AG09319 (cell line): ENCODE measurements at regions not wholly inside any gene's neighbourhood (a gene's known extent, or its start where the extent isn't known, plus 50 kb on each side); places are given as distances from the start of the nearest gene placed in this dataset.

Experiments
- DNase-seq: peaks from one replicate; pipeline ENCODE4 v3.0.0-alpha.2; 2010; ENCODE audit warnings: low read depth; ENCODE audit errors: extremely low read depth
- CTCF ChIP-seq: IDR thresholded peaks from 2 replicates; pipeline ENCODE4 v1.5.1; 2011; ENCODE audit warnings: low read depth, mild to moderate bottlenecking, inconsistent platforms, low read length, moderate library complexity

GRCh38 chr10:64846700-64847099 is 1325.5 kb downstream of the REEP3 start:
- no peak for TF ChIP-seq CTCF
- no peak for DNase-seq

- no peak for DNase-seq
- TF ChIP-seq CTCF: no peak
These were observed 1334.7 kb downstream of the REEP3 start for GRCh38 chr10:64855941-64856340.

- TF ChIP-seq CTCF: no peak
- DNase-seq: no peak
These were observed 1338.7 kb downstream of the REEP3 start for GRCh38 chr10:64859911-64860310.

GRCh38 chr10:64863836-64864235 is 1342.6 kb downstream of the REEP3 start:
- TF ChIP-seq CTCF: no peak
- no peak for DNase-seq

GRCh38 chr10:64867501-64867962 is 1346.3 kb downstream of the REEP3 start:
- no peak for DNase-seq
- TF ChIP-seq CTCF: no peak

- TF ChIP-seq CTCF: no peak
- no peak for DNase-seq
These were observed 1351.9 kb downstream of the REEP3 start for GRCh38 chr10:64873088-64873487.

- TF ChIP-seq CTCF: no peak
These were observed 1352.8 kb downstream of the REEP3 start for GRCh38 chr10:64873959-64874358.

More at GRCh38 chr10:64873959-64874358, 1352.8 kb downstream of the REEP3 start:
- no peak for DNase-seq
